Breast epithelium (tissue), 3 donors: ENCODE measurements at regions not wholly inside any gene's neighbourhood (a gene's known extent, or its start where the extent isn't known, plus 50 kb on each side); places are given as distances from the start of the nearest gene placed in this dataset.

Experiments
- POLR2A ChIP-seq: fragments of 450-650 bp; IDR thresholded peaks from one replicate; pipeline ENCODE4 v1.6.1; 2016; ENCODE audit warnings: antibody characterized with exemption, mild to moderate bottlenecking, moderate library complexity
- TF ChIP-seq, protein P1 (sequence below), 3 donors: fragments of 450-650 bp; IDR thresholded peaks; one replicate each; pipeline ENCODE4 v1.5.1; 2016 to 2017; ENCODE audit warnings: antibody characterized with exemption in 3 of 3, mild to moderate bottlenecking in 3 of 3, moderate library complexity in 3 of 3

DNA sequence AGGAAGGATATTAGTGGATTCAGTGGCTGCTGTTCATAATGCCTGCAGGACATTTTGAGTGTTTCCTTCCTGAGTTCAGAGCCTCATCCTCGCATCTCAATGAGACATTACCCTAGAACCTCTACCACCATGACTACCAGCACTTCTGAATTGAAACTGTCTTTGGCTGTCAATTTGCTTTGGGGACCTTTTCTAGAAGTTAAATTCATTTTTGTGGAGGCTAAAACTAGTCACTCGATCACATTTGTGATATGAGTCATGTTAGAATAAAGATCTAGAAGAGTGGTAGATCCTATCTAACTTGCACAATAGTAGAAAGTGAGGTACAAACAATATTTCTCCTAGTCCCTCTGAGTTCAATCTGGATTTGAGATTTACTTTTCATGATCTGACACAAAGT lies 124.9 kb downstream of the KCNRG start:
- TF ChIP-seq, protein P1, sequence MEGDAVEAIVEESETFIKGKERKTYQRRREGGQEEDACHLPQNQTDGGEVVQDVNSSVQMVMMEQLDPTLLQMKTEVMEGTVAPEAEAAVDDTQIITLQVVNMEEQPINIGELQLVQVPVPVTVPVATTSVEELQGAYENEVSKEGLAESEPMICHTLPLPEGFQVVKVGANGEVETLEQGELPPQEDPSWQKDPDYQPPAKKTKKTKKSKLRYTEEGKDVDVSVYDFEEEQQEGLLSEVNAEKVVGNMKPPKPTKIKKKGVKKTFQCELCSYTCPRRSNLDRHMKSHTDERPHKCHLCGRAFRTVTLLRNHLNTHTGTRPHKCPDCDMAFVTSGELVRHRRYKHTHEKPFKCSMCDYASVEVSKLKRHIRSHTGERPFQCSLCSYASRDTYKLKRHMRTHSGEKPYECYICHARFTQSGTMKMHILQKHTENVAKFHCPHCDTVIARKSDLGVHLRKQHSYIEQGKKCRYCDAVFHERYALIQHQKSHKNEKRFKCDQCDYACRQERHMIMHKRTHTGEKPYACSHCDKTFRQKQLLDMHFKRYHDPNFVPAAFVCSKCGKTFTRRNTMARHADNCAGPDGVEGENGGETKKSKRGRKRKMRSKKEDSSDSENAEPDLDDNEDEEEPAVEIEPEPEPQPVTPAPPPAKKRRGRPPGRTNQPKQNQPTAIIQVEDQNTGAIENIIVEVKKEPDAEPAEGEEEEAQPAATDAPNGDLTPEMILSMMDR (IDR thresholded peaks at IDR 0.05) = no peak
- no peak for TF ChIP-seq POLR2A
